H1 (cell line): ENCODE measurements at regions not wholly inside any gene's neighbourhood (a gene's known extent, or its start where the extent isn't known, plus 50 kb on each side); places are given as distances from the start of the nearest gene placed in this dataset. TPM values are rescaled to one million over a fixed set of nuclear protein-coding genes. Genes with fewer than 3 reads are reported as not detected.

Source experiments
- small RNA-seq: library from polyadenylated mRNA; stranded (forward); fragments of <200 nt; extraction: miRNeasy Mini kit (QIAGEN cat#:217004); gene quantifications from one replicate; pipeline ENCODE3, GENCODE V24; 2013; ENCODE audit not compliant: insufficient read depth

Small RNA genes lying in the stretch of these regions (small RNA-seq; reads per million reads assigned to genes)
- gene RNA5SP454, result not detected
